ENCODE measurements at regions not wholly inside any gene's neighbourhood (a gene's known extent, or its start where the extent isn't known, plus 50 kb on each side); places are given as distances from the start of the nearest gene placed in this dataset.

GRCh38 chr2:155983845-155984244 lies 348.7 kb downstream of the NR4A2 start:
- TF ChIP-seq, protein P1, sequence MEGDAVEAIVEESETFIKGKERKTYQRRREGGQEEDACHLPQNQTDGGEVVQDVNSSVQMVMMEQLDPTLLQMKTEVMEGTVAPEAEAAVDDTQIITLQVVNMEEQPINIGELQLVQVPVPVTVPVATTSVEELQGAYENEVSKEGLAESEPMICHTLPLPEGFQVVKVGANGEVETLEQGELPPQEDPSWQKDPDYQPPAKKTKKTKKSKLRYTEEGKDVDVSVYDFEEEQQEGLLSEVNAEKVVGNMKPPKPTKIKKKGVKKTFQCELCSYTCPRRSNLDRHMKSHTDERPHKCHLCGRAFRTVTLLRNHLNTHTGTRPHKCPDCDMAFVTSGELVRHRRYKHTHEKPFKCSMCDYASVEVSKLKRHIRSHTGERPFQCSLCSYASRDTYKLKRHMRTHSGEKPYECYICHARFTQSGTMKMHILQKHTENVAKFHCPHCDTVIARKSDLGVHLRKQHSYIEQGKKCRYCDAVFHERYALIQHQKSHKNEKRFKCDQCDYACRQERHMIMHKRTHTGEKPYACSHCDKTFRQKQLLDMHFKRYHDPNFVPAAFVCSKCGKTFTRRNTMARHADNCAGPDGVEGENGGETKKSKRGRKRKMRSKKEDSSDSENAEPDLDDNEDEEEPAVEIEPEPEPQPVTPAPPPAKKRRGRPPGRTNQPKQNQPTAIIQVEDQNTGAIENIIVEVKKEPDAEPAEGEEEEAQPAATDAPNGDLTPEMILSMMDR (IDR thresholded peaks at IDR 0.05) = no peak
- TF ChIP-seq POLR2AphosphoS5 (IDR thresholded peaks at IDR 0.05) = no peak
- no peak for TF ChIP-seq POLR2A (IDR thresholded peaks at IDR 0.05)

Data from gastroesophageal sphincter (tissue), 3 donors.